ENCODE measurements at regions not wholly inside any gene's neighbourhood (a gene's known extent, or its start where the extent isn't known, plus 50 kb on each side); places are given as distances from the start of the nearest gene placed in this dataset.

DNA sequence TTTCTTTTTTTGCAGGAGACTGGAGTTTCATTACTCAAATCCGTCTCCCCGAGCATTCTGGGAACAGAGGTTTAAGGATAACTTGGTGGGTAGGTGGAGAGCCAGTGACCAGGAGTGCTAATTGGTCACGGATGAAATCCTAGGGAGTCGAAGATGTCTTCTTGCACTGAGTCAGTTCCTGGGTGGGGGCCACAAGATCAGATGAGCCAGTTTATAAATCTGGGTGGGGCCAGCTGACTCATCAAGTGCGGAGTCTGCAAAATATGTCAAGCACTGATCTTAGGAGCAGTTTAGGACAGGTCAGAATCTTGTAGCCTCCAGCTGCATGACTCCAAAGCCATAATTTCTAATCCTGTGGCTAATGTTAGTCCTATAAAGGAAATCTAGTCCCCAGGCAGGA is 741.3 kb downstream of the PCDH7 start:
- Histone ChIP-seq H3K4me1 (ENCODE audit: insufficient read depth, low read length, poor library complexity, severe bottlenecking) (no peaks in the 10 kb centered on the region), H3K36me3 (ENCODE audit: insufficient read depth, low read length, poor library complexity, severe bottlenecking) (no peaks in the 10 kb centered on the region), H3K27ac (ENCODE audit: low read depth, low read length, poor library complexity, severe bottlenecking) (no peak overlapping the region), H3K27me3 (replicated peaks; ENCODE audit: insufficient read depth, low read depth, low read length, poor library complexity) (no peaks in the 10 kb centered on the region), H3K4me3 (ENCODE audit: low read depth, low read length, poor library complexity, severe bottlenecking) (no peak overlapping the region), H3K9me3 (ENCODE audit: low read depth, low read length, poor library complexity, severe bottlenecking) (no peaks in the 10 kb centered on the region)
- no peak for DNase-seq (ENCODE audit: low spot score)
- intact Hi-C loops (cut with micrococcal nuclease; ENCODE audit: unreplicated experiment) = no loop called here
- no TSS peak for BruUV-seq (replicated peaks)
- ChIA-PET CTCF (no interaction called here), POLR2A (ENCODE audit: low non-redundant PET) (no interaction called here)
- TF ChIP-seq, protein P1, sequence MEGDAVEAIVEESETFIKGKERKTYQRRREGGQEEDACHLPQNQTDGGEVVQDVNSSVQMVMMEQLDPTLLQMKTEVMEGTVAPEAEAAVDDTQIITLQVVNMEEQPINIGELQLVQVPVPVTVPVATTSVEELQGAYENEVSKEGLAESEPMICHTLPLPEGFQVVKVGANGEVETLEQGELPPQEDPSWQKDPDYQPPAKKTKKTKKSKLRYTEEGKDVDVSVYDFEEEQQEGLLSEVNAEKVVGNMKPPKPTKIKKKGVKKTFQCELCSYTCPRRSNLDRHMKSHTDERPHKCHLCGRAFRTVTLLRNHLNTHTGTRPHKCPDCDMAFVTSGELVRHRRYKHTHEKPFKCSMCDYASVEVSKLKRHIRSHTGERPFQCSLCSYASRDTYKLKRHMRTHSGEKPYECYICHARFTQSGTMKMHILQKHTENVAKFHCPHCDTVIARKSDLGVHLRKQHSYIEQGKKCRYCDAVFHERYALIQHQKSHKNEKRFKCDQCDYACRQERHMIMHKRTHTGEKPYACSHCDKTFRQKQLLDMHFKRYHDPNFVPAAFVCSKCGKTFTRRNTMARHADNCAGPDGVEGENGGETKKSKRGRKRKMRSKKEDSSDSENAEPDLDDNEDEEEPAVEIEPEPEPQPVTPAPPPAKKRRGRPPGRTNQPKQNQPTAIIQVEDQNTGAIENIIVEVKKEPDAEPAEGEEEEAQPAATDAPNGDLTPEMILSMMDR (conservative IDR thresholded peaks at IDR 0.05; ENCODE audit: low read depth, low read length) = no peak
- no peak for TF ChIP-seq EZH2 (IDR thresholded peaks at IDR 0.05; ENCODE audit: borderline replicate concordance, low read depth, low read length, poor library complexity, severe bottlenecking)

DNA sequence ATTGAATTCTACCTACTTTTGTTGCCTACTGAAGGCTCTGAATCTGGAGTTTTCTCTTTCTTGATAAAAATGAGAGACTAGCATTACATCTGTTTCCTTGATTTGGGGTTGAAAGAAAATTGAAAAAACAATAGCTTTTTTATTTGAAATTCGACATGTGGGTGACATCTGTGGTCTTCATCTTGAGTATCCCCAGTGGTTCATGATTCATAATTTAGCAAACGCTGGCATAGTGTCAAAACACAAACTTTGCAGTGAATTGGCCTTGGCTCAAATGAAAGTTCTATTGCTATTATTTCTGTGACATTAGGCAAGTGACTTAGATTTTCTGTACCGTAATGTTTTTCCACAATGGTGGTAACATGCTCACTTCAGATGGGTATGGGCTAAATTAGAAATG is 747.6 kb downstream of the PCDH7 start:
- H3K27ac ChIP-seq (ENCODE audit: low read depth, low read length, poor library complexity, severe bottlenecking) = no peak overlapping the region
- ChIA-PET POLR2A (ENCODE audit: low non-redundant PET) (no interaction called here), CTCF (no interaction called here)
- BruUV-seq (replicated peaks) = no TSS peak
- no peak for TF ChIP-seq EZH2 (IDR thresholded peaks at IDR 0.05; ENCODE audit: borderline replicate concordance, low read depth, low read length, poor library complexity, severe bottlenecking)
- TF ChIP-seq, protein P1 (conservative IDR thresholded peaks at IDR 0.05; ENCODE audit: low read depth, low read length) = no peak
- no peaks in the 10 kb centered on the region for H3K9me3 ChIP-seq (ENCODE audit: low read depth, low read length, poor library complexity, severe bottlenecking)
- no peaks in the 10 kb centered on the region for H3K27me3 ChIP-seq (replicated peaks; ENCODE audit: insufficient read depth, low read depth, low read length, poor library complexity)
- intact Hi-C loops (cut with micrococcal nuclease; ENCODE audit: unreplicated experiment) = no loop called here
- no peak overlapping the region for H3K4me3 ChIP-seq (ENCODE audit: low read depth, low read length, poor library complexity, severe bottlenecking)
- no peaks in the 10 kb centered on the region for H3K4me1 ChIP-seq (ENCODE audit: insufficient read depth, low read length, poor library complexity, severe bottlenecking)
- no peaks in the 10 kb centered on the region for H3K36me3 ChIP-seq (ENCODE audit: insufficient read depth, low read length, poor library complexity, severe bottlenecking)
- DNase-seq (ENCODE audit: low spot score) = no peak

DNA sequence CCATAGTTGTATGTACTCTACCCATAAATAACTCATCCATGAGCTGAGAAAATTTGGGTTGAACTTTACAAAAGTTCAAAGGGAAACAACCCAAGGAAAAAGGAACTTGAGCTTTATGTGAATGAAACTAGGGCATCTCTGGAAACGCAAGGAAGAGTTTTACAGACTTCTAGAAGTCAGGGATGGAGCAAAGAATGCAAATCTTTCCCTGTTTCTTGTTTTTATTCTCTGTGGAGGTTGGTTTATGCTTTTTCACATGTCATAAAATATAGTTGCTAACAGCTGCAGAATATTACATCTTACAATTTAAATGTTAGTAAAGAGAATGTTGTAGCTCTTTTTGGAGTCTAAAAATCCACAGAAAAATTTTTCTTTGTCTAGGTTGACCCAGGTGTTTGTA is 754.1 kb downstream of the PCDH7 start:
- TF ChIP-seq, protein P1 (conservative IDR thresholded peaks at IDR 0.05; ENCODE audit: low read depth, low read length) = no peak
- no peak for TF ChIP-seq EZH2 (IDR thresholded peaks at IDR 0.05; ENCODE audit: borderline replicate concordance, low read depth, low read length, poor library complexity, severe bottlenecking)
- Histone ChIP-seq H3K4me3 (ENCODE audit: low read depth, low read length, poor library complexity, severe bottlenecking) (no peak overlapping the region), H3K4me1 (ENCODE audit: insufficient read depth, low read length, poor library complexity, severe bottlenecking) (no peaks in the 10 kb centered on the region), H3K27ac (ENCODE audit: low read depth, low read length, poor library complexity, severe bottlenecking) (no peak overlapping the region), H3K9me3 (ENCODE audit: low read depth, low read length, poor library complexity, severe bottlenecking) (peaks cover 13% of the 10 kb centered on the region), H3K27me3 (replicated peaks; ENCODE audit: insufficient read depth, low read depth, low read length, poor library complexity) (no peaks in the 10 kb centered on the region), H3K36me3 (ENCODE audit: insufficient read depth, low read length, poor library complexity, severe bottlenecking) (no peaks in the 10 kb centered on the region)
- BruUV-seq (replicated peaks) = no TSS peak
- DNase-seq (ENCODE audit: low spot score) = no peak
- ChIA-PET CTCF (no interaction called here), POLR2A (ENCODE audit: low non-redundant PET) (no interaction called here)
- intact Hi-C loops (cut with micrococcal nuclease; ENCODE audit: unreplicated experiment) = no loop called here
